Stimulated activated CD8-positive, alpha-beta memory T cell treated with anti-CD3 and anti-CD28 coated beads, Interleukin-15, amount 100 ng/mL, for 24 hours (primary cell): ENCODE measurements at regions not wholly inside any gene's neighbourhood (a gene's known extent, or its start where the extent isn't known, plus 50 kb on each side); places are given as distances from the start of the nearest gene placed in this dataset.
"Not testable (repeated sequence)": the region's sequence is repeated elsewhere in the genome, so short reads cannot be mapped to it uniquely, and the experiment has no call there.

Source experiments
- DNase-seq: peaks from one replicate; pipeline ENCODE4 v3.0.0-alpha.2; 2020; ENCODE audit warnings: low read depth

GRCh38 chr15:26075770-26076169 is 212.6 kb upstream of the ATP10A start:
- DNase-seq: no peak

GRCh38 chr15:26073430-26074333 is 210.6 kb upstream of the ATP10A start:
- no peak for DNase-seq

DNA sequence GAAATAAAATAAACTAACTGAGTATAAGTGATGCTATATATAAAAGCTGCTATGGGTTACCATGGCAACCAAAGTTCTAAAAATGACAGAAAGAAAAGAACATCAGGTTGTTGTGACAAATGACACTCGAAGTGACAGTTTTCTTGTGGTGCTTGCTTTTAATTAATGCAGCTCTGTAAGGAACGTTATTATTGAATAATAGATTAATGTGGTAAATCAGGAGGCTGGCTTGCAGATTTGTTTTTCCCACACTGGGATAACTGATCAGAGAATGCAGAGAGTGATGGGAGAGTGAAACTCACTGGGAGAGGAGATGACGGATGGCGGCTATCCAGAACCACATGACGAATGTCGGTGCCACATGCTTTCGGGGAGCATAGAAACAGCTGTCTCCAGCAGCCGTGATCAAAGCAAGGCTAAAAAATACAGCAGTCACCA is 207.0 kb upstream of the ATP10A start:
- no peak for DNase-seq

- no peak for DNase-seq
Observed at GRCh38 chr15:26069231-26069641, 206.1 kb upstream of the ATP10A start.

GRCh38 chr15:26066896-26067295 is 203.8 kb upstream of the ATP10A start:
- no peak for DNase-seq

DNA sequence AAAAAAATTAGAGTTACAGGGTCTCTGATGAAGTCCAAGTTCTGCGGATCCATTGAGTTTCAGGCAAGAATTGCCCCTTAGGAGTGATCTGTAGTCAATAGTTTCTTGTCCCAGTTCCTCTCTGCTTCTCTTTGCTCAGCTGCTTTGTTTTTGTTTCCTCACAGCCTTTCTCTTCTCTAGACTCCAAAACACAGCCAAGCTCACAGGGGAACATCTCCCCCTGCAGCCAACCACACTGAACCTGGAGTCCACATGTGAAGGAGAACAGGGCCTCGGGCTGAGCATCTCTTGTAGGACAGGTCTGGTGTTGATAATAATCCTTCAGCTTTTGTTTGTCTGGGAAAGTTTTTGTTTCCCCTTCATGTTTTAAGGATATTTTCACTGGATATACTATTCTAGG is 202.6 kb upstream of the ATP10A start:
- no peak for DNase-seq

DNA sequence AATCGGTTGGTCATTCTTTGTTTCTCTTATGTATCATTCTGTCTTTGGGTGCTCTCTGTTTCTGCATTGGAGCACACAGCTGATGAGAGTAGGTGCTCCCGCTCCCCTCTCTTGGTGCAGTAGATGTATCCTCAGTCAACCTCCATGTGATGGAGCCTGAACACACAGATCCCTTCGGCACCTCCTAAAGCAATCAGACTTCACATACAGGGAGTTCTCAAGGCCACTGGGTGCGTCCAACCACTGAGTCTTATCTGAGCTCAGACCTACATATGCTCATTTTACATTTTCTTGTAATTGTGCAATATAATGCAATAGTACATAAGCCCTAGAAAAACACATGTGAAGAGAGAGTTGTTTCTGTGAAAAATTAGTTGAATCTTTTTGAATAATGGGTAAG is 198.1 kb upstream of the ATP10A start:
- DNase-seq: no peak

GRCh38 chr15:26056766-26057165 is 193.6 kb upstream of the ATP10A start:
- DNase-seq: not testable (repeated sequence)

DNA sequence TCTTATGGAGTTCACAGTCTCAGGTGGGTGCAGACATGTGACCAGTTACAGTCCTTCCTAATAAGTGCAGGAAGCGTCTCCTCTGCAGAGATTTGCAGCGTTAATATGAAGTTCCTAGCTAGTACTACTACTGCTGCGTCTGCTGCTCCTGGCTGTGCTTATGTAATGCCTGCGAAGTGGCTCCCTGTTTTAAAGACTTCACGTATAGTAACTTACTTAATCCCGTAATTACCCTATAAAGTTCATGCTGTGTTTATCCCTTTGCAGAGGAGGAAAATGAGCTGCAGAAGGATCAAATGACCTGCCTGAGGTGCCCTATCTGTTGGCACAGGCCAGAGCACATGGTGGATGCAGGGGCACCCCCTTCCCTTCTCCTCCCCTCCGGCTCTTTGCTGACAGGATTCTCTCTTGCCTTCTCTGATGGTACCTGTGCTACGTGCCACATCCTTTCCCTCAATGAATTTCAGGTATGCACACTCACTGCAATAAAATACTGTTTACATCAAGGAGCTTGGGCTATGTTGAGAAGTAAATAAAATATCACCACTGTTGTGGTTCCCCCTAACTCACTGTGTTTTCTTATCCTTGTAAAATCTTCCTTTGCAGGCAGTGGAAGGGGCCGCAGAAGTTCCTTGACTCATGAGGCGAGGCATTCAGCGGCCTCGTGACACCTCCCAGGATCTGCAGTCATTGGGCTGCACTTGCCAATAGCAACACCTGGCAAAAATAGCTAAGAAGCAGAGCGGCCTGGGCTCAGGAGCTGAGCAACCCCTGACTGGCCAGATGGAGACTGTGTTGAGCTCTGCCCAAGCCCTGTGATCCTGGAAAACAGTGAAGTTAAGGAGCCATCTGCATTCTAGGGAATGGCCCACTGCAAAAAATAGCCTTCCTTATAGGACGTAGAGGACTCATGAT is 188.9 kb upstream of the ATP10A start:
- DNase-seq: no peak

GRCh38 chr15:26050984-26051383 is 187.9 kb upstream of the ATP10A start:
- DNase-seq: no peak

GRCh38 chr15:26049900-26050657 is 187.0 kb upstream of the ATP10A start:
- no peak for DNase-seq

- DNase-seq: no peak
Observed at GRCh38 chr15:26048669-26049068, 185.5 kb upstream of the ATP10A start.

DNA sequence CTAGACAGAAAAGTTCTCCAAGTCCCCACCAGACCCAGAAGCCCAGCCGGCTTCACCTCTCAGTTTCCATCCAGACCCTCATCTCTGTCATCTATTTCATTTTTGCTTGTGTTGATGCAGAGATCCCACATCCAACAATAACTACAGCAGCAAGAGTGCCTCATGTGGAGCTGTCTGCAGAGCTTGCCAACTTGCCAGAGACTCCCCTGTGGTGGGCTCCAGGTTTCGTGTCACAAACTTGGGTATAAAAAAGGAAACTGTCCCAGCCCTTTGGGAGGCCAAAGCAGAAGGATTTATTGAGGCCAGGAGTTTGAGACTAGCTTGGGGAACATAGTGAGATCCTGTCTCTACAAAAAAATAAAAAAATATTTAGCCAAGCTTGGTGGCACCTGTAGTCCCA is 182.4 kb upstream of the ATP10A start:
- no peak for DNase-seq

DNA sequence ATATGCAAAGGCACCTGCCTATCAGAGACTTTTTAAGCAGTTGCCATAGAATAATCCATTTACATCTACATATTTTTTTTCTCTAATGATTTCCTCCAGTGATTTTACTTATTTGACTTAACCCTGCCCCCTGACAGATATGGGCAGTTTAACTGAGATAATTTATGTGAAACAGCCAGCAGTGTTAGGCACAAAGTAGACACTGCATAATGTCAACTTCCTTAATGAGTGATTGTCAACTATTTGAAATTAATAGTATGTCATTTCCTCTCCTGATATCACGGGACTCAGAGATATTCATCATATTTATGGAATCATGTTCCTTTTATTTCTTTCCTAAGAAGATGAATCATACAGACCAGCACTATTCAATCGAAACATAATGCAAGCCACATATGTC is 179.9 kb upstream of the ATP10A start:
- no peak for DNase-seq

GRCh38 chr15:26038693-26039092 is 175.6 kb upstream of the ATP10A start:
- DNase-seq: no peak

DNA sequence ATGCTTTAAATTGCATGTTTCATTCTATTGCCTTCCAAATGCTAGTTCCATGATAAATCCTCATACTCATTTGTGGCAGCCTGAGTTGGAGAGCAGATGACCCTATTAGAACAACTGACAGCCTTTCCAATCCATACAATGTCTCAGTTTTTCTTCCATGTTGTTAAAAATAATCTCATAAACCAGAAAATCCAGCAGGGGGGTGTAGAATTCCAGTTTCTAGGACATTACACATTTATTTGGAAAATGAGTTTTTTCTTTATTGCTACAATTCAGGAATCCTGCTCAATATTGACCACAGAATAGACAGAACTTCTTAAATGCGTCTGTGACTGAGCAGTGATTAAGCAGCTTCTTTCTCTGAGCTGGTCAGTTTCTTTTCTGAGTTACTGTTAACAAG is 174.2 kb upstream of the ATP10A start:
- DNase-seq: no peak

- DNase-seq: no peak
Observed at GRCh38 chr15:26033493-26033892, 170.4 kb upstream of the ATP10A start.

- DNase-seq: no peak
Observed at GRCh38 chr15:26032162-26032846, 169.2 kb upstream of the ATP10A start.

- DNase-seq: not testable (repeated sequence)
Observed at GRCh38 chr15:26029586-26029985, 166.5 kb upstream of the ATP10A start.

GRCh38 chr15:26029146-26029545 is 166.0 kb upstream of the ATP10A start:
- DNase-seq: no peak

GRCh38 chr15:26028086-26028740 is 165.1 kb upstream of the ATP10A start:
- DNase-seq: no peak
